Stimulated activated CD8-positive, alpha-beta memory T cell treated with anti-CD3 and anti-CD28 coated beads, Interleukin-15, amount 100 ng/mL, for 48 hours (primary cell): ENCODE measurements at regions not wholly inside any gene's neighbourhood (a gene's known extent, or its start where the extent isn't known, plus 50 kb on each side); places are given as distances from the start of the nearest gene placed in this dataset.
"Not testable (repeated sequence)": the region's sequence is repeated elsewhere in the genome, so short reads cannot be mapped to it uniquely, and the experiment has no call there.

Experiments used
- DNase-seq, 2 donors: peaks; one replicate each; pipeline ENCODE4 v3.0.0-alpha.2; 2020; ENCODE audit warnings: low read depth in 2 of 2

DNA sequence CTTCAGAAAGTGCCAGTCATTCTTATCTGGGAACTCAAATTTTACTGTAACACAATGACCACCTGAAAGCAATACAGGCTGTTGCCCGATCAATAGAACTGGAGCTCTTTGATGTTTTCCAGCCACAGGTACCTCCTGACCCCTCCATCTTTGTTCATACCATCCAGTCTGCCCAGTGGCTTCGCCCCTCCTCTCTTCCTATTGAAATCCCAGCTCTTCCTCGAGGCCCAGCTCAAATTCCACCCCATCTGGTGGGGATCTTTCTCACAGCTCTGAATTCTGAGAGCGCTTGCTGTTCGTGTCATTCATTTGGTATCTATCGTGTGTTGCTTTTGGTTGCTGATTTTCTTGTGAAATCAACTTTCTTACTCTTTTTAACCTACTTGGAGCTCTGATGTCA, 87.9 kb upstream of the CNKSR3 start:
- DNase-seq, result no peak

DNA sequence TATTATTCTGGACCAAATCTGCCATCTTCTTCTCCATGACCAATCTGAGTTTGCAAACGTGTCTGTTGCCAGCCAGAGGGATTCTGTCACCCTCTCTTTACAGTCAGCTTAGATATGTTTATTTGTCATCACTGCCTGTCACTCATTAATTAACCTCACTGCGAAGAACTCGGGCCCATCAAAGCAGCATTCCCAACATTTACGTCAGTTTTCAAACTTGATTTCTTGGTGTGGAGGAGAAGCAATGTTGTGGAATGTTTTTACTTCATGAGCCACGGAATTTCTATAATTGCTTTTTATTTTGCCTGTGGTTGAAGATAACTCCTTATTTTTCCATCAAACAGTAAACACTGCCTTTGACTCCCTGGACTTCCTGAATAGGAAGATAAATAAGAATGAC, 91.8 kb upstream of the CNKSR3 start:
- no peak for DNase-seq

DNA sequence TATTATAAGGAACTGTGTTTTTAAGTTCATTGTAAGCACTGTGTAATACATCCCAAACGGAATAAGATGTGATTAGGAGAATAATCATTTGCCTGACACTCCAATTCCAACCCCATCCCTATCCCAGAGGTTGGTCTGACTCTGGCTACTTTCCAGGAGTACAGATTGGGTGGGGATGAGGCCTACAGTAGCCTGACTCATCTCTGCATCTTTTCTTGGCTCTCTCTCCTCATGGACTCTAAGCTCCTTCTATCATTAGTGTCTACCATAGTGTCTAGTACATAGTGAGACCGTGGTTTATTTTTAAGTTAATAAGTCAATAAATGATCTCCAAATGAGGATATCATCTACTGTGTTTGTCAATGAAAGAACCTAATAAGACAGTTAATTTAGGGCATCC, 92.2 kb upstream of the CNKSR3 start:
- no peak for DNase-seq

DNA sequence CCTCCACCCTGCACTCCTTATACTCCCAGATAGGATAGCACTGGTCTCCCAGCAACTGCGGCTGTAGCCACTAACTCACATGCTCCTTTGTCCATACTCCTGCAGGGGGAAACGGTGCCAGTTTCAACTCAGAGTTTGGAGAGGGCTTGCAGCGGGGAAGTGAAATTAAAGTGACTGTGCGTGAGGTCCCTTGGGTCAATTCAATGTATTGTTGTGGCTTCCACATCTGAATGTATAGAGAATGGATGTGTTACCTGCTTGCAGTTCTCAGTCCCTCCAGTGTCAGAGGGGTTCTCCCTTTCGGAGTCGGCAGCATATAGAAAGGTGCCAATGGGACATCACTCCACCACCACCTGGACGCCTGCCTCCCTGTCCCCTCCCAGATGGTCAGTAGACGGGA, 93.6 kb upstream of the CNKSR3 start:
- DNase-seq, result no peak

DNA sequence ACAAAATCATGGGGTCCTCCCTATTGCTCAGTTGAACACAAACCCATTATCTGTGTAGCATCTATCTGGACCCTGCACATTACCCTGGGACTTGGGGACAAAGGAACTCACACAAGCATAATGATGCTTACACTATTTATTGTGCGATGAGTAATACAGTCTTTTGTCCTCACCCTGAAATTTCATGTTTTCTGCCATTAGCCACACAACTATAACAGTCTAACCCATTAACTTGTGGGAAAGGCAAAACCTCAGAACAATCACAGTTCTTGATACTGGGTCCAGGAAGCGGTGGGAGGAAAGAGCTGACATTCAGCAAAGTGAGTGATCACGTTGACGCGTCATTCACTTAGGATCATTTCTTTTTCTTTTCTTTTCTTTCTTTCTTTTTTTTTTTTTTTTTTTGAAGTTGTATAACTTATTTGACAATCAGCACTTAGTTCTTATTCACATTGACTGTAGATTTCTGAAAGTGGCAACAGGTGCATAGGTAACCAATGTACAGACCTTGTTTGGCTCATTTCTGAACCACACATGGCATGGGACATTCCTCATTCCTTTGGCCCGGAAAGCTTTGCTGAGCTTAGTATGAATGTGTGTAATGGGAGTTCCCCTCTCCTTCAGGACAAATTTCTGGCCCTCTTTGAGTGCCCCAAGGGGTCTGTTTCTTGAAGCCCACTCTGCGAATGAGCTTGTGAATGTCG, 94.8 kb upstream of the CNKSR3 start:
- DNase-seq, result peak in 1 of 2 donors; percentile 27

DNA sequence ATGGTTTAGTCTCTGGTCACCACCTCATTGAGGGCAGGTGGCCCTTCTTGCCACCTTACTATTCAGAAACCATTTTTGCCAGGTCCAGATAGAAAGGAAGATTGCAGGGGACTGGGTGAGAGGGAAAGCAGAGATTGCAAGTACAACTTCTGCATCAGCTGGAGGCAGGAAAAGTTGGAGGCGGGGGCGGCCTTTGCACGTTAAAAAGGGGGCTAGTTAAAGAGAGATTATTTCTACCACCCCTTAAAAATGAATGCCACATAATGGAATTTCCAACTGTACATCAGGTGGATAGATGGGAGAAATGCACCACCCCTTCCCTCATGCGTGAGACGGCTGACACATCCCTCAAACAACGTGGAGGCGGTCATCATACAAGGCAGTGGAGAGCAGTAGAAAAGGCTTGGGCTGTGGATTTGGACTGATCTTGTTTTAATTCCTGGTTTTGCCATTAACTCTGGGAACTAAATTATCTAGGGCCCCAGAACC, 95.4 kb upstream of the CNKSR3 start:
- DNase-seq, result no peak

DNA sequence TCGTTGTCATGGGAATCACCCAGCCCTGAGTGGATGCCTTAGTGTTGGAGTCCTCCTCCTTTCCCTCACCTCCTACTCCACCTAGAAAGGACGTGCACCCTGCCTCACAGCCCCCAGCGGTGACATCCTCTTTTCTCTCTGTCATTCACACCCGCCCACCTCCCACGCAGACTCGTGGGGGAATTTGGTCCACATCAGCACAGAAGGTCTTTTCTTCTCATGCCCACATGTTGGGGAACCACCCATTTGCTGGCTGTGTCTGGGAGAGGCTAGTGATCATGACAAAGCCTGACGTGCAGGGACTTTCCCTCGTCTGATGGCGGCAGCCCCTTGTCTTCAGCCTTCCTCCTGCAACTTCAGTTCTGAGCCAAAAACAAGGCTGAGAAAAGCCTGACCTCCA, 96.0 kb upstream of the CNKSR3 start:
- DNase-seq, result peak; percentile 76 to 88

DNA sequence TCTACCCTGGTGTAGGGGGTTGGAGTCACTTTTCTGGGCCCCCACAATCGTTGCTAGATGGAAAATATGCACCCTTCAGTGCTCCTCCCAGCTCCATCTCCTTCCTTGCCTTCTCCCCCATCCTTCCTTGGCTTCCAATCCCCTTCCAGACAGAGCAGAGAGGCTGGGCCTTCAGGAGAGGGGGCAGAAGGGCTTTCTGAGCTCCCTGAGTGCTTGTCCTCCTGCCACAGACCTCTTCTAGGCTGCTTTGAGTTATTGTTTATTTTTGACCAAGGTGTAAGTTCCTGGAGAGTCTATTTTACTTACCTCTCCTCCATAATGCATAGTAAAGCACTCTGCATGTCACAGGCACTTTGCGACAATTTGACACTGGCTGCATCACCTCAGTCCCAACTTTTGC, 96.4 kb upstream of the CNKSR3 start:
- DNase-seq, result no peak

DNA sequence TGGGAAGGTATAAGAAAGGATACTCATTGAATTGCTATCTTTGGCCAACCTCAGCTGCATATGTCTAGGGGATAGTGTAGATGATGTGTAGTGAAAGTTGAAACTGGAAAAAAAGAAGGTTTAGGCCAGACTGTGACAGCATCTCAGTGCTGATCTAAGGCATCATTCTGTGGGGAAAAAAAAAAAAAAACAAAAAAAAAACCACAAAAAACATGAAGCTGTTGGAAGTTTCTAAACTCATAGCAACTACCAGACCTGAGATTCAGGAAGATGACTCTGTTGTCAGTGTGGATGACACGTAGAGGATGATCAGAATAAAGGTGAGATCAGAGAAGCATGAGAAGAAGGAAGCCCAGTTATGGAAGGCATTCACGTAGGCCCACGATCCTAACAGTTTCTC, 100.8 kb upstream of the CNKSR3 start:
- DNase-seq, result no peak

DNA sequence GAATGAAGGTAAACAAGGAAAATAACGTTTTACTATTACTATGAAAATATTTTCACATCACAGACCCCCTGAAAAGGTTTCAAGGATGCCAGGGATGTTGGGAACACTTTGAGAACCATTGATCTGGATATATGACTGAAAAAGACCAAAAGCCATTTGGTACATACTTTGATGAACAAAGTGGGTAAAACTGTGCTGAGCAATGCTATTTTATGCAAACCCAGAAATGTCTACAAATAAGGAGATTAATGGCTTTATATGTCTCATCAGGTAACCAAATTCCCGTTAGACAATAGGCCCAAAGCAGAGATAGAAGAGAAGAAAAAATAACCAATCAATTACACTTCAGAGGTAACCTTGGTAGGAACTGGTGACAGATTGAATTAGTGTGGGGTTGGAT, 101.4 kb upstream of the CNKSR3 start:
- no peak for DNase-seq

DNA sequence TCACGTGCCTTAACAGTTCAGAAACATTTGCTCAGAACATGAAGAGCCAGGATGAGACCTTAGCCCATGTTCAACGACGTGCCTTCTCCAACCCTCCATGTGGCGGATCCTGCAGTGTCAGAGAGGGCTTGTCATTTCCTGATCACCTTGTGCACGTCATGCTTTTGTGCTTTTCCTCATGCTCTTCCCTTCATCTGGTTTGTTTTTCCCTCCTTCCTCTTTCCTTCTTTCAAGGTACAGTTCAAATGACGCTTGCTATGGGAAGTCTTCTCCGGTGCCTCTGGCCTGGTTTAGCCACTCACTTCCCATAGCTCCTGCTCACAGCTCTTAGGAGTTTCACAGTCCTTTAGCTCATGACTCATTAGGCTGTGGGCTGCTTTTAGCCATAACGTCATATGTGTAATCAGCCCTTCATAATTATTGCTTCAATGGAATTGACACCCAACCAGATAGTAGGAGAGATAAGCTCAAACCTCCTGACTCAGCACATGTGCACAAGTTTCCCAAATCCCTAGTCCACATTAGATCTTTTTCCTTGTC, 102.7 kb upstream of the CNKSR3 start:
- DNase-seq, result no peak

DNA sequence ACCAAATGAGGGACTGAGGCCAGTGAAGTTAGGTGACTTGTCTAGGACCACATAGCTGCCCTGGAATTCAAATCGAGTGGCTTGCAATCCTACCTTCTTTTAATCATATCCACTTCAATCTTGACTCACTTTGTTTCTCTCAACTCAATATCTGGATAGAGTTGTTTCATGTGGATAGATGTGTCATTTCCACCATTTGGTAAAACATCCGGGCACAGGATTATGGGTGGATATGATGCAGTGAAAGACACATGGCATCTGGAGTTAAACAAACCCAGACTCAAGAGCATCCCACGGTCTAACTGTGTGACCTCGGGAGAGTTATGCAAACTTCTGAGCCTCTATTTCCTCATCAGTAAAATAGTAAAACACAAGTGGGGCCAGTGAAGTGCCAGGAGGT, 103.6 kb upstream of the CNKSR3 start:
- no peak for DNase-seq

DNA sequence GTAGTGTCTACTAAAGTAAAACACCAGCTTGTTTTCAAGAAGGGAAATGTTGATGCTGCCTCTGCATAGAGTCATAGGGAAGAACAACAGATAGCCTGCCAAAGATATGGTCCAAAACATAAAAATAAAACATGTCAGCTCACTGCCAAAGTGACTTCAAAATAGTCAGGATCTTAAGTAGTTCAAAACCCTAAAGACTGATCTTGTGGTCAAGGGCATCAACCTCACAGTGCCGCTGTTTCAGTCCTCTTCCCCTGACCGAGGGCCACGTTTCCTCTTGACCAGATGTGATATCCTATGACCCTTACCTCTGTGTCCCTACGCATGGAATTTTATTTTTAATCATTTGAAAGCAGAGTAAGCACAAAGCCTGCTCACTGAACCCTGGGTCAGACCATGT, 104.2 kb upstream of the CNKSR3 start:
- DNase-seq, result no peak

DNA sequence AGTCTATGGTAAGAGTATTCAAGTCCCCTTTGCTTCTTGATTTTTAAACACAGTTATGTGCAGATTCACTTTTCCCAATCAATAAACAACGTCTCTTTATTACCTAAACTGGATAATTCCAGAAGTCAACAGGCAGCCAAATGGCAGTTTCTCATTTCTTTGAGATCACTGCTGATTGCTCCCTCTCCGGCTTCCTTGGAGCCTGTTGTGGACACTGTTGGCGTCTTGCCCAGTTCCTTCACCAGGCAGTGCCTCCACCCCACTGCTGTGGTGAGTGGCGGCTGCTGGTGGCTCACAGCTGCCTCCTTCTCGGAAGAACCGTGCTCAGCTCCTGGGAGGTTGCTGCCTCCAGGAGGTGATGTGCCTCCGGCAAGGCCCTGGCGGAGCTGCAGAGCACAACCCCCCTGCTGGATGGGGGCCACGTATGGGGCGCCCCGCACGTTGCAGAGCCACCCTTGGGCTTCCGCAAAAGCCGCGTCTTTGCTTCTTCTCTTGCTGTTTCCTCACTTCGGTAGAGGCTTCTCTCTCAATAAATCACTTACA, 105.1 kb upstream of the CNKSR3 start:
- DNase-seq, result no peak

DNA sequence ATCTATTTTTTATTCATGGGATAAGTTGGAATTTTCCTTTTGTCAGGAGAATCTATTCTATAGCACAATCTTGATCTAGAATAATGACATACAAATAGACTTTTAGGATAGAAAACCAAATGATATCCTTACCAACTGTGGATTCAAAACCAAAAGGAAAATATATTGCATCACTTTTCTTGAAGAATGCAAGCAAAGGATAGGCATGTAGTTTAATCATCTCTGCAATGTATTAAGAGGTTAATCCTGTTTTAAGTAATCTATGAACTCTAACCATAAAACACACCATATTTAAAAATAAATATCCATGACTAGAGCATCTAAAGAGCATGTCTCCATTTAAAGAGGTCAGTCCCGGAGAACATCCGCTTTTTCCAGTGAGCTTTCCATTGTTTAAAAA, 106.7 kb upstream of the CNKSR3 start:
- DNase-seq, result no peak

DNA sequence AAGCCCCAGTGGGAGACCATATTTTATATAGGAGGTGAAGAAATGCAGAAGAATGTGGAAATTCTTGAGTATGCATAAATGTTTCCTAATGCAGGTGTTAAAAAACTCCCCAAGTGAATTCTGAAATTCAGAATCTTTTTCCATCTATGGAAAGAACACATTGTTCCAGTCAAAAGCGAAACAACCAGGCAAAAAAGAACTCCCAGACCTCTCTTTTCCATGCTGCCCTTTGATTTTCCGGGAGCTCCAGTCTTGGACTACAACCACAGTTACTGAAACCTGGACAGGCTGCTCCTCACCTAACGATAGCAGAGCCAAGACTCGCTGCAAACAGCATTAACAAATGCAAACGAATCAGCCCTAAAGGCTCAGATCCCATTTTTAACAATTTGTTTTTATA, 108.7 kb upstream of the CNKSR3 start:
- no peak for DNase-seq

DNA sequence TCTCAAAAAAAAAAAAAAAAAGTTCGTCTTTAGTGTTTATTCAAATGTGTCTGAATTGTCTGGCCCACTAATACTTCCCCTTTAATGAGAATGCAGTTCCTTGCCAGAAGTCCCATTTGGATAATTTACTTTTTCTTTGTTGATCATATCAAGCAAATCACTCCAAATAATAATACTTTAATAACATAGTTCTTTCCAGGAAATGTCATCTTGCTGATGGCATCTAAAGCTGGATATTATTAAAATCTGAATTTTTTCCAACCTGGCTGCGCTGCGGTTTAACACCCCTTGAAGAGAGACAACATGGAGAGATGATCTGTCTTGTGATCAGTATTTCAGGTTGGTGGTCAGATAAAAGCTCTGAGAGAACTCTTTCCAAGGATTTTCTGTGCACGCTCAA, 111.2 kb upstream of the CNKSR3 start:
- DNase-seq, result no peak

DNA sequence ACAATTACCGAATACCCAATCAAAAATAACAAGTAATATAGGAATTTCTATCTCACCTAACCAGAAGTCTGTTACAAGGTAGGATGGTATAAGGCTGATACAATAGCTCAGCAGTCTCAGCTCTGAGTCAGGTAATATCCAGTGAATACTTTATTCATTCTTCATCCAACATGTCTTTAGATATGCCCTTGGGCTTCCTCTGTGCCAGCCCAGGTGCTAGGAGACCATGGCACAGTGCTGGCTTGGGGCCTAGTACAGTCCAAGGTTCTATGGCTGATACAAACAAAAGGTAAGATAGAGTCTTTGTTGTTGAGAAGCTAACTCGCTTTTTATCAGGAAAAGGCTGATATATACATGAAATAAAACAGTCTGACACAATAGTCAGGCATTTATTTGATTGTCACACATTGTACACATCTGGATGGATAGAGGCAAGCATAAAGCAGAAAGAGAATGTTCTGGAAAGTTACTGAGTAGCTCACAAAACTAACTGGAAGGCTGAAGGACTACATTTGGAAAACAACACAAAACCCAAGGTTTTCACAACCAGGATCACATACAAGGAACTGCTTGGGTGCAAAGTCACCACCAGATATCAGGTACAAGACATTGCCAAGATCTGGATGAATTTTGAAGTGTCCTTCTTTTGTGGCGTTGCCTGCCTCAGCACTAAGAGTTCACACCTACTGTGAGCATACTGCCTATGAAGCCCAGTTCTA, 110.4 kb upstream of the SCAF8 start:
- no peak for DNase-seq

DNA sequence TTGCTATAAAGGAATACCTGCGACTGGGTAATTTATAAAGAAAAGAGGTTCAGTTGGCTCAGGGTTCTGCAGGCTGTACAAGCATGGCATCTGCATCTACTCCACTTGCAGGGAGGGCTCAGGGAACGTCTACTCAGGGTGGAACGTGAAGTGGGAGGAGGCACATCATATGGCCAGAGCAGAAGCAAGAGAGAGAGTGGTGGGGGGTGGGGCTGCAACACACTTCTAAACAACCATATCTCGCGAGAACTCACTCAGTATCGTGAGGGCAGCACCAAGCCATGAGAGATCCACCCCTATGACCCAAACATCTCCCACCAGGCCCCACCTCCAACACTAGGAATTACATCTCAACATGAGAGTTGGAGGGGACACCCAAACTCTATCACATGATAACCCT, 109.8 kb upstream of the SCAF8 start:
- no peak for DNase-seq

DNA sequence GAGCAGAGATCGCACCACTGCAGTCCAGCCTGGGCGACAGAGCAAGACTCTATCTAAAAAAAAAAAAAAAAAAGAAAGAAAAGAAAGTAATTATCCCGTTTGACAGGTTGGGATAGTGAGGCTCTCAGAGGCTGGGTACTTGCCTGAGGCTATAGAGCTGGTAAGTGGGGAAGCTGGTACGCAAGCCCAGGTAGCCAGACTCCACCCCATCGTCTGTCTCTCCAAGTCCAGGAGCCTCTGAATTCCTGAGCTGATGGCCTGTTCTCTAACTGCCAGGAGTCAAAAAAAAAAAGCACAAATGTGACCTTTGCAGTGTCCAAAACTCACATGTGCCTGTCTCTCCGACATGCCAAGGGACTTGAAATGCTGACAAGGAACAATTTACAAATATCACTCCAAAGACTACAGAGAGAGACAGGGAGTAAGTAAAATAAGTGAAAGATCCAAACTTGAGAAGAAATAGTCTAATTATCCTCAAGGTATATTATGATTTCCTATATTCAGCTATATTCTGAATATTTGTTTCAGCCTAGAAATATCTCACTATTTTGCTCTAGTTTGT, 109.1 kb upstream of the SCAF8 start:
- DNase-seq, result no peak

DNA sequence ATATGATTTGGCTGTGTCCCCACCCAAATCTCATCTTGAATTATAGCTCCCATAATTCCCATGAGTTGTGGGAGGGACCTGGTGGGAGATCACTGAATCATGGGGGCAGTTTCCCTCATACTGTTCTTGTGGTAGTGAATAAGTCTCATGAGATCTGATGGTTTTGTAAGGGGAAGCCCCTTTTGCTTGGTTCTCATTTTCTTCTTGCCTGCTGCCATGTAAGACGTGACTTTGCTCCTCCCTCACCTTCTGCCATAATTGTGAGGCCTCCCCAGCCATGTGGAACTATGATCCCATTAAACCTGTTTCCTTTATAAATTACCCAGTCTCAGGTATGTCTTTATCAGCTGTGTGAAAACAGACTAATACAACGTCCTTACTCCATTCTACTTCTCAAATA, 108.5 kb upstream of the SCAF8 start:
- not testable (repeated sequence) for DNase-seq

DNA sequence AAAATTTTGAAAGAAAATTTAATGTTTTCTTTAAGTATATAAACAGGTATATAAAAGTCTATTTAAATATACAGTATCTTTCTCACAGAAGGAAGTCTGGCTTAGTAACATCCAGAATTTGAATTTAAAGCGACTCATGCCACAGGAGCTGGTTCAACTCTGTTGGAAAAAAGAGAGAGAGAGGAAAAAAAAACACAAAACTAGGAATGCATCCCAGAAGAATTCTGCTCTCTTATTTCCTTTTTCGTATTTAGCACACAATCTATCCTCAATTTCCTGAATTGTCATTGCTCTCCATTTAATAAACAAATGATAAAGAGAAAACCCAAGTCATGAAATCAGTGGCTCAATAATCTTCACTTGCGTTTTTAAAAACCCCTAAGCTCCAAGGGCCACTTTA, 107.5 kb upstream of the SCAF8 start:
- no peak for DNase-seq

DNA sequence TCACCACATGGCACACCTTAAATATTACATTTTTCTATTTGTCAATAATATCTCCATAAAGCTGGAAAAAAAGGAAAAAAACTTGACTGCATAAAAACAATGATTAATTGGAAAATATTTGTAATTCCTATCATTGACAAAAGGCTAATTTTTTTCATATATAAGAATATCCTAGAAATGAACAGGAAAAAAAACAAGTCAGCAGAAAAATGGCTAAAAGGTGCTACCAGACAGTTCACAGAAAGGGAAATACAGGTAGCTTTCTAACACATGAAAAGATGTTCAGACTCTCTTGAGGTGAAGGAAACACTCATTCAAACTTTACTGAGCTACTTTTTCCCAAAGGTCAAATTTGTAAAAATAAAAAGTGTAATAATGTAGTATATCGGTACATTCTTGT, 104.1 kb upstream of the SCAF8 start:
- DNase-seq, result no peak
